Chondrocyte (in vitro differentiated cells): ENCODE measurements at regions not wholly inside any gene's neighbourhood (a gene's known extent, or its start where the extent isn't known, plus 50 kb on each side); places are given as distances from the start of the nearest gene placed in this dataset.

Experiments
- DNase-seq: peaks from one replicate; pipeline ENCODE4 v3.0.0; 2021; ENCODE audit warnings: mixed read lengths, low spot score
- H3K27ac Mint-ChIP-seq: one replicate; pipeline ENCODE4 v1.8.0; 2021; ENCODE audit warnings: mild to moderate bottlenecking, moderate library complexity, mixed read lengths; ENCODE audit not compliant: unreplicated experiment
- H3K27me3 Mint-ChIP-seq: 2 replicates; pipeline ENCODE4 v1.8.0; 2021; ENCODE audit warnings: low read depth, mixed read lengths
- H3K36me3 Mint-ChIP-seq: 2 replicates; pipeline ENCODE4 v1.8.0; 2021; ENCODE audit warnings: low read depth, mixed read lengths
- H3K4me1 Mint-ChIP-seq: 2 replicates; pipeline ENCODE4 v1.8.0; 2021; ENCODE audit warnings: low read depth, mild to moderate bottlenecking, mixed read lengths
- H3K4me3 Mint-ChIP-seq: one replicate; pipeline ENCODE4 v1.8.0; 2021; ENCODE audit warnings: mild to moderate bottlenecking, moderate library complexity, mixed read lengths; ENCODE audit not compliant: unreplicated experiment
- H3K9me3 Mint-ChIP-seq: 2 replicates; pipeline ENCODE4 v1.8.0; 2021; ENCODE audit warnings: low read depth, mixed read lengths
- TF ChIP-seq, protein P1 (sequence below): fragments of 200-600 bp; sonication (generic); IDR thresholded peaks from 2 replicates; pipeline ENCODE4 v1.5.0; 2021; ENCODE audit warnings: antibody characterized with exemption, mild to moderate bottlenecking, moderate library complexity

DNA sequence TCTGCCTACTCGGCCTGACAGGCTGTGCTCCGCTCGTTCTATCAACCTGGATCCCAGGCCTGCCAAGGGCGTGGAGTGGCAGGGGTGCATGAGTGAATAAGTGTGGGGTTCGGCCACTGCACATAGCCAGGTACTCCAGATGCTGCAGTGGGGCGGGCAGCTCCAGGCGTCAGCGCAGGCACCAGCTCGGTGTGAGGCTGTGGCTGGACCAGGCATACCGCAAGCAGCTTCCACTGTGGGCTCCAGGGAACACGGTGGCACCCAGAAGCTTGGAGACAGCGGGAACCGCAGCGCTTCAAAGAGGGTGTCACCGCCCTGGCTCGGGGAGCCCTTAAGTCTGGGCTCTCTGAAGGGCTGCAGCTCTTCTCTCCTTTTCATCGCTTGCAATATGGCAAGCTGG, 1630.2 kb downstream of the OLFM4 start:
- TF ChIP-seq, protein P1, sequence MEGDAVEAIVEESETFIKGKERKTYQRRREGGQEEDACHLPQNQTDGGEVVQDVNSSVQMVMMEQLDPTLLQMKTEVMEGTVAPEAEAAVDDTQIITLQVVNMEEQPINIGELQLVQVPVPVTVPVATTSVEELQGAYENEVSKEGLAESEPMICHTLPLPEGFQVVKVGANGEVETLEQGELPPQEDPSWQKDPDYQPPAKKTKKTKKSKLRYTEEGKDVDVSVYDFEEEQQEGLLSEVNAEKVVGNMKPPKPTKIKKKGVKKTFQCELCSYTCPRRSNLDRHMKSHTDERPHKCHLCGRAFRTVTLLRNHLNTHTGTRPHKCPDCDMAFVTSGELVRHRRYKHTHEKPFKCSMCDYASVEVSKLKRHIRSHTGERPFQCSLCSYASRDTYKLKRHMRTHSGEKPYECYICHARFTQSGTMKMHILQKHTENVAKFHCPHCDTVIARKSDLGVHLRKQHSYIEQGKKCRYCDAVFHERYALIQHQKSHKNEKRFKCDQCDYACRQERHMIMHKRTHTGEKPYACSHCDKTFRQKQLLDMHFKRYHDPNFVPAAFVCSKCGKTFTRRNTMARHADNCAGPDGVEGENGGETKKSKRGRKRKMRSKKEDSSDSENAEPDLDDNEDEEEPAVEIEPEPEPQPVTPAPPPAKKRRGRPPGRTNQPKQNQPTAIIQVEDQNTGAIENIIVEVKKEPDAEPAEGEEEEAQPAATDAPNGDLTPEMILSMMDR = no peak
- H3K4me1 Mint-ChIP-seq = no peaks in the 10 kb centered on the region
- no peak for DNase-seq
- H3K27me3 Mint-ChIP-seq = no peaks in the 10 kb centered on the region
- H3K9me3 Mint-ChIP-seq = peaks cover 12% of the 10 kb centered on the region
- H3K4me3 Mint-ChIP-seq = no peak overlapping the region
- H3K27ac Mint-ChIP-seq = no peak overlapping the region
- no peaks in the 10 kb centered on the region for H3K36me3 Mint-ChIP-seq

DNA sequence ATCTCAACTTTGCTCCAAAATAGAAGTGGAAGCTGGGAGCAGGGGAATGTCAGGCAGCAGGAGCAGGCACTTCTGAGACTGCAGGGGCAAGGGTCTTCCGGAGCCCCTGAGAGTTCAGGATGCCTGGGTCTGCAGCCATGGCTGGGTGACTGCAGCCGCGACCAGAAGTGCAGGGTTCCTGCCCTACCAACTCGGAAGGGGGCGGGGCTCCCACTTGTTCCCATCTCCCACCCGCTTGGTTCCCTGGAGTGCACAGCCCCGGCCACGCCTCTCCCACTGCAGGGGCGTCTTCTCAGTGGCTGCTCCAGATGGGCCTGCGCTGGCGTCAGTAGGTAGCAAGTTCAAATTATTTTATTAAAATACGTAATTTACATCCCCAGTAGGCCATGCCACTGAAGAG, 1631.7 kb downstream of the OLFM4 start:
- Mint-ChIP-seq H3K9me3 (peaks cover 10% of the 10 kb centered on the region), H3K4me1 (no peaks in the 10 kb centered on the region), H3K36me3 (no peaks in the 10 kb centered on the region), H3K4me3 (no peak overlapping the region), H3K27me3 (no peaks in the 10 kb centered on the region), H3K27ac (no peak overlapping the region)
- TF ChIP-seq, protein P1 = no peak
- DNase-seq = peak; percentile 87

DNA sequence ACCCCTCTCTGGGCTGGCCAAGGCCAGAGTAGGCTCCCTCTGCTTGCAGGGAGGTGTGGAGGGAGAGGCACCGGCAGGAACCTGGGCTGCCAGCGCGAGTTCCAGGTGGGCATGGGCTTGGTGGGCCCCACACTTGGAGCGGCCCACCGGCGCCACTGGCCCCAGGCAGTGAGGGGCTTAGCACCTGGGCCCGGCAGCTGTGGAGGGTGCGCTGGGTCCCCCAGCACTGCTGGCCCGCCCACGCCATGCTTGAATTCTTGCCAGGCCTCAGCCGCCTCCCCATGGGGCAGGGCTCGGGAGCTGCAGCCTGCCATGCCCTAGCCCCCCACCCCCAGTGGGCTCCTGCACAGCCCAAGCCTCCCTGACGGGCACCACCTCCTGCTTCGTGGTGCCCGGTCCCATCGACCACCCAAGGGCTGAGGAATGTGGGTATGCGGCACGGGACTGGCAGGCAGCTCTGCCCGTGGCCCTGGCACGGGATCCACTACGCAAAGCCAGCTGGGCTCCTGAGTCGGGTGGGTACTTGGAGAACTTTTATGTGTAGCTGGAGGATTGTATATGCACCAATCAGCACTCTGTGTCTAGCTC, 1648.0 kb downstream of the OLFM4 start:
- Mint-ChIP-seq H3K27ac (no peak overlapping the region), H3K27me3 (no peaks in the 10 kb centered on the region), H3K4me3 (no peak overlapping the region), H3K9me3 (peaks cover 15% of the 10 kb centered on the region), H3K4me1 (no peaks in the 10 kb centered on the region), H3K36me3 (no peaks in the 10 kb centered on the region)
- TF ChIP-seq, protein P1 = no peak
- DNase-seq = peak; percentile 83

DNA sequence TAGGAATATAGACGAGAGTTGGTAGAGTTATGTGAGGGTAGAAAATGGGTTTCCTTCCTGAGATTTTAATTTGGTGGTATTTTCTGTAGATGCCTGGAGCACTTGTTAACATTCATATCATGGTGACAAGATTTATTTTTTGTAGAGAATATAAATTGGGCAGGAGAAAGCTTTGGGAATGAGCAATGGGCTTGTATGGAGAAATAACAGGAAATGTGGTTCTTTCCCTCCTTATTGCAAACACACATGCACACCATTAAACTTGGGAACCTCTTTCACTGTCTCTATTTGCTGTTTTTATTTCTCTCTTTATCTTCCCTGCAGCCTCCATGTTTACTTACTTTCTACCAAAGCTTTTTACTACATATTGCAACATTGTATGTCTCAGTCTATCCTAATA, 1653.6 kb downstream of the OLFM4 start:
- no peaks in the 10 kb centered on the region for H3K27me3 Mint-ChIP-seq
- DNase-seq = no peak
- no peak overlapping the region for H3K4me3 Mint-ChIP-seq
- no peaks in the 10 kb centered on the region for H3K36me3 Mint-ChIP-seq
- H3K9me3 Mint-ChIP-seq = peaks cover 27% of the 10 kb centered on the region
- no peak overlapping the region for H3K27ac Mint-ChIP-seq
- H3K4me1 Mint-ChIP-seq = no peaks in the 10 kb centered on the region
- TF ChIP-seq, protein P1 = no peak

DNA sequence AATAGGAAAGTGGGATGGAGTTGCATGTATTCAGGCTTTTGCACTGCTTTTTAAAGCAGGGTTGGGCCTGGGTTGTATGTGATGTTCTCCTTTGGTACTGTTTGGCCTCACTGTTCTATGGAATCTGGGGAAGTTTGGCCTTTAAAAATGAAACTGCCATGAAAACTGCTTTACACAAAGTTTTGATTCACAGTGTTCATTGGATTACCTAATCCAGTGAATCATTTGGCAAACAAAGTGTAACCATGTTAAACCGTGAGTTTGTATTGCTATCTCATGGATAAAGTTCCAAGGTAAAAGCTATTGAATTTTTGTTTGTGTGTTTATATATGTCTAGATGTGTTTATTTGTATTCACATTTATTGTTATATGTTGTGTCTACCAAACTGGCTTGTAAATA, 1658.6 kb downstream of the OLFM4 start:
- Mint-ChIP-seq H3K4me1 (no peaks in the 10 kb centered on the region), H3K9me3 (peaks cover 12% of the 10 kb centered on the region), H3K36me3 (no peaks in the 10 kb centered on the region), H3K27me3 (no peaks in the 10 kb centered on the region), H3K4me3 (no peak overlapping the region), H3K27ac (no peak overlapping the region)
- DNase-seq = no peak
- TF ChIP-seq, protein P1 = no peak
